Neutrophil (primary cell): ENCODE measurements at regions not wholly inside any gene's neighbourhood (a gene's known extent, or its start where the extent isn't known, plus 50 kb on each side); places are given as distances from the start of the nearest gene placed in this dataset.

Experiments used
- H3K27ac ChIP-seq: fragments of 200-600 bp; sonication (generic); 2 replicates; pipeline ENCODE4 v1.5.1; 2016; ENCODE audit warnings: mild to moderate bottlenecking, moderate library complexity
- H3K27me3 ChIP-seq: fragments of 200-600 bp; sonication (generic); 2 replicates; pipeline ENCODE4 v1.6.0; 2016; ENCODE audit warnings: mild to moderate bottlenecking
- H3K36me3 ChIP-seq: fragments of 200-600 bp; sonication (generic); 2 replicates; pipeline ENCODE4 v1.5.1; 2017
- H3K4me1 ChIP-seq, 2 experiments: fragments of 200-600 bp in 1 of 2; sonication (generic) in 1 of 2; 1 replicate in 1 of 2; 2 replicates in 1 of 2; pipeline versions ENCODE4 v1.5.1 to v1.6.1; 2013 to 2016; ENCODE audit warnings: low read depth in 1 of 2, low read length in 1 of 2, mild to moderate bottlenecking in 1 of 2, moderate library complexity in 1 of 2; ENCODE audit not compliant: control insufficient read depth in 1 of 2, insufficient read depth in 1 of 2
- H3K4me3 ChIP-seq, 2 experiments: fragments of 200-600 bp in 1 of 2; sonication (generic) in 1 of 2; 1 replicate in 1 of 2; 2 replicates in 1 of 2; pipeline ENCODE4 v1.5.1; 2013 to 2016; ENCODE audit warnings: low read depth in 1 of 2, low read length in 1 of 2, mild to moderate bottlenecking in 1 of 2, moderate library complexity in 1 of 2
- H3K9me3 ChIP-seq: fragments of 200-600 bp; sonication (generic); 2 replicates; pipeline ENCODE4 v1.5.1; 2016
- CTCF ChIP-seq: fragments of 200-600 bp; sonication (generic); IDR thresholded peaks from 2 replicates; pipeline ENCODE4 v1.5.1; 2016; ENCODE audit warnings: antibody characterized with exemption

GRCh38 chr17:43324205-43324893, 74.4 kb upstream of the ARL4D start:
- no peak for TF ChIP-seq CTCF
- Histone ChIP-seq H3K27me3 (peaks cover 2% of the 10 kb centered on the region), H3K4me1 (peaks cover 0 to 3% of the 10 kb centered on the region in 2 experiments), H3K36me3 (no peaks in the 10 kb centered on the region), H3K27ac (no peak overlapping the region), H3K9me3 (no peaks in the 10 kb centered on the region), H3K4me3 (no peak overlapping the region)

GRCh38 chr17:43319293-43320124, 79.3 kb upstream of the ARL4D start:
- no peaks in the 10 kb centered on the region for H3K9me3 ChIP-seq
- H3K27ac ChIP-seq, result no peak overlapping the region
- no peaks in the 10 kb centered on the region for H3K36me3 ChIP-seq
- H3K27me3 ChIP-seq, result no peaks in the 10 kb centered on the region
- no peak overlapping the region for H3K4me3 ChIP-seq
- TF ChIP-seq CTCF, result no peak
- H3K4me1 ChIP-seq, result no peaks in the 10 kb centered on the region

GRCh38 chr17:43316522-43317142, 82.2 kb upstream of the ARL4D start:
- Histone ChIP-seq H3K9me3 (no peaks in the 10 kb centered on the region), H3K4me3 (no peak overlapping the region), H3K27ac (peak overlapping the region; percentile 42), H3K36me3 (no peaks in the 10 kb centered on the region), H3K4me1 (no peaks in the 10 kb centered on the region), H3K27me3 (no peaks in the 10 kb centered on the region)
- no peak for TF ChIP-seq CTCF

GRCh38 chr17:43315858-43316521, 82.2 kb upstream of the RNU2-1 start:
- no peak overlapping the region for H3K4me3 ChIP-seq
- no peak for TF ChIP-seq CTCF
- H3K4me1 ChIP-seq, result no peaks in the 10 kb centered on the region
- no peak overlapping the region for H3K27ac ChIP-seq
- no peaks in the 10 kb centered on the region for H3K9me3 ChIP-seq
- no peaks in the 10 kb centered on the region for H3K27me3 ChIP-seq
- no peaks in the 10 kb centered on the region for H3K36me3 ChIP-seq

- Histone ChIP-seq H3K27ac (no peak overlapping the region), H3K36me3 (no peaks in the 10 kb centered on the region), H3K27me3 (no peaks in the 10 kb centered on the region), H3K9me3 (no peaks in the 10 kb centered on the region), H3K4me1 (no peaks in the 10 kb centered on the region), H3K4me3 (no peak overlapping the region)
- TF ChIP-seq CTCF, result no peak
Measured at GRCh38 chr17:43315369-43315768, 81.6 kb upstream of the RNU2-1 start.
